ENCODE measurements at regions not wholly inside any gene's neighbourhood (a gene's known extent, or its start where the extent isn't known, plus 50 kb on each side); places are given as distances from the start of the nearest gene placed in this dataset.

DNA sequence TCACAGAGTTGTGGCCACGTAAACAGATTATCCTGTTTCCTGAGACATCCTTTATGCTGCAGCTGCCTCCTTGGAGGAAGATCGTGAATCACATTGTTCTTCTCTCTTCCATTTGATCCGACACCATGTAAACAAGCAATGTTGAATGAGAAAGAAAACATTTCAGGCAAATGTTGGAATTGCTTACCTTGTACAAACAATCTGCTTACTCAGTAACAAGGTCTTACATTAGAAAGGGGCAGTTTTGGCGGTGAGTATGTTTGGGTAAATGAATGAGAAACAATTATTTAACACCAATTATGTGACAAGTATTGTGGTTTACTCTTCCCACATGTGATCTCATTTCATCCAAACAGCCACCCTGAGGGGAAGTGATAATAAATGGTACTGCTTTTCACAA lies 637.8 kb downstream of the RAB28 start:
- TF ChIP-seq, protein P1, sequence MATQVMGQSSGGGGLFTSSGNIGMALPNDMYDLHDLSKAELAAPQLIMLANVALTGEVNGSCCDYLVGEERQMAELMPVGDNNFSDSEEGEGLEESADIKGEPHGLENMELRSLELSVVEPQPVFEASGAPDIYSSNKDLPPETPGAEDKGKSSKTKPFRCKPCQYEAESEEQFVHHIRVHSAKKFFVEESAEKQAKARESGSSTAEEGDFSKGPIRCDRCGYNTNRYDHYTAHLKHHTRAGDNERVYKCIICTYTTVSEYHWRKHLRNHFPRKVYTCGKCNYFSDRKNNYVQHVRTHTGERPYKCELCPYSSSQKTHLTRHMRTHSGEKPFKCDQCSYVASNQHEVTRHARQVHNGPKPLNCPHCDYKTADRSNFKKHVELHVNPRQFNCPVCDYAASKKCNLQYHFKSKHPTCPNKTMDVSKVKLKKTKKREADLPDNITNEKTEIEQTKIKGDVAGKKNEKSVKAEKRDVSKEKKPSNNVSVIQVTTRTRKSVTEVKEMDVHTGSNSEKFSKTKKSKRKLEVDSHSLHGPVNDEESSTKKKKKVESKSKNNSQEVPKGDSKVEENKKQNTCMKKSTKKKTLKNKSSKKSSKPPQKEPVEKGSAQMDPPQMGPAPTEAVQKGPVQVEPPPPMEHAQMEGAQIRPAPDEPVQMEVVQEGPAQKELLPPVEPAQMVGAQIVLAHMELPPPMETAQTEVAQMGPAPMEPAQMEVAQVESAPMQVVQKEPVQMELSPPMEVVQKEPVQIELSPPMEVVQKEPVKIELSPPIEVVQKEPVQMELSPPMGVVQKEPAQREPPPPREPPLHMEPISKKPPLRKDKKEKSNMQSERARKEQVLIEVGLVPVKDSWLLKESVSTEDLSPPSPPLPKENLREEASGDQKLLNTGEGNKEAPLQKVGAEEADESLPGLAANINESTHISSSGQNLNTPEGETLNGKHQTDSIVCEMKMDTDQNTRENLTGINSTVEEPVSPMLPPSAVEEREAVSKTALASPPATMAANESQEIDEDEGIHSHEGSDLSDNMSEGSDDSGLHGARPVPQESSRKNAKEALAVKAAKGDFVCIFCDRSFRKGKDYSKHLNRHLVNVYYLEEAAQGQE (IDR thresholded peaks at IDR 0.05; ENCODE audit: insufficient read depth in 1 of 2, low read depth in 2 of 2, low read length in 2 of 2): no peak
- no peak for TF ChIP-seq FOXP2 (optimal IDR thresholded peaks at IDR 0.05; ENCODE audit: borderline replicate concordance, extremely low read depth, extremely low read length, insufficient read depth)
- TF ChIP-seq POLR2AphosphoS5 (IDR thresholded peaks at IDR 0.05; ENCODE audit: low read depth, low read length): no peak
- TF ChIP-seq SIN3A (IDR thresholded peaks at IDR 0.05; ENCODE audit: borderline replicate concordance, insufficient read depth, low read length): no peak

- no peak for TF ChIP-seq FOXP2 (optimal IDR thresholded peaks at IDR 0.05; ENCODE audit: borderline replicate concordance, extremely low read depth, extremely low read length, insufficient read depth)
Measured at GRCh38 chr4:12844141-12844540, 640.0 kb downstream of the RAB28 start.

GRCh38 chr4:12827966-12828365 lies 656.2 kb downstream of the RAB28 start:
- TF ChIP-seq, protein P1 (IDR thresholded peaks at IDR 0.05; ENCODE audit: insufficient read depth in 1 of 2, low read depth in 2 of 2, low read length in 2 of 2): no peak
- TF ChIP-seq TAF1 (IDR thresholded peaks at IDR 0.05; ENCODE audit: borderline replicate concordance, insufficient read depth, low read length) (no peak), FOXP2 (optimal IDR thresholded peaks at IDR 0.05; ENCODE audit: borderline replicate concordance, extremely low read depth, extremely low read length, insufficient read depth) (no peak), SIN3A (IDR thresholded peaks at IDR 0.05; ENCODE audit: borderline replicate concordance, insufficient read depth, low read length) (no peak), POLR2AphosphoS5 (IDR thresholded peaks at IDR 0.05; ENCODE audit: low read depth, low read length) (no peak)

DNA sequence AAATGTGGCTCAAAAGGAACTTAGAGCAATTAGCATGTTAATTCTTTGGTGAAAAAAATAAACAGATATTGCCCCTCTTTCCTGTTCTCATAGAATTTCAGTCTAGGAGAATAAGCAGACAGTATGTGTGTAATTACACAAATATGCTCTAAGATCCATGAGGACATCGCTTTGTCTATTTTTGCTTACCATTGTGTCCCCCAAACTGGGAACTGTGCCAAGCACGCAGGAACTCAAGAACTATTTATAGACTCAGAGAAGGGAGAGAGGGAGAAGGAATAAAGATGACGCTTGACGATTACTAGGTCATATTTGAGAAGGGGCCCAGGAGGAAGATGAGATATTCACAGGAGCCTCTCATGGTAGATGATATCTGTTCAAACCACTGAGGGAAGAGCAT lies 692.6 kb downstream of the RAB28 start:
- TF ChIP-seq, protein P1 (IDR thresholded peaks at IDR 0.05; ENCODE audit: insufficient read depth in 1 of 2, low read depth in 2 of 2, low read length in 2 of 2): no peak
- TF ChIP-seq TAF1 (IDR thresholded peaks at IDR 0.05; ENCODE audit: borderline replicate concordance, insufficient read depth, low read length) (no peak), FOXP2 (optimal IDR thresholded peaks at IDR 0.05; ENCODE audit: borderline replicate concordance, extremely low read depth, extremely low read length, insufficient read depth) (no peak), SIN3A (IDR thresholded peaks at IDR 0.05; ENCODE audit: borderline replicate concordance, insufficient read depth, low read length) (no peak), POLR2AphosphoS5 (IDR thresholded peaks at IDR 0.05; ENCODE audit: low read depth, low read length) (no peak)

GRCh38 chr4:12787261-12787660 lies 696.9 kb downstream of the RAB28 start:
- TF ChIP-seq SIN3A (IDR thresholded peaks at IDR 0.05; ENCODE audit: borderline replicate concordance, insufficient read depth, low read length) (no peak), FOXP2 (optimal IDR thresholded peaks at IDR 0.05; ENCODE audit: borderline replicate concordance, extremely low read depth, extremely low read length, insufficient read depth) (no peak), POLR2AphosphoS5 (IDR thresholded peaks at IDR 0.05; ENCODE audit: low read depth, low read length) (no peak), TAF1 (IDR thresholded peaks at IDR 0.05; ENCODE audit: borderline replicate concordance, insufficient read depth, low read length) (no peak)
- TF ChIP-seq, protein P1 (IDR thresholded peaks at IDR 0.05; ENCODE audit: insufficient read depth in 1 of 2, low read depth in 2 of 2, low read length in 2 of 2): no peak
